HEK293 (cell line): ENCODE measurements at regions not wholly inside any gene's neighbourhood (a gene's known extent, or its start where the extent isn't known, plus 50 kb on each side); places are given as distances from the start of the nearest gene placed in this dataset.

Experiments used
- CTCF ChIA-PET: fragments of 350-600 bp; formaldehyde crosslinking; extraction: SDS; loops from one replicate; lab custom pipeline; 2021; ENCODE audit warnings: antibody characterized with exemption; lab: Yijun Ruan, JAX
- POLR2A ChIA-PET: fragments of 300-600 bp; formaldehyde crosslinking; extraction: SDS; loops from one replicate; lab custom pipeline; 2020; ENCODE audit warnings: antibody characterized with exemption, inconsistent platforms; lab: Yijun Ruan, JAX
- H3K27ac ChIP-seq: fragments of 200-500 bp; sonication (Bioruptor generic); 2 replicates; pipeline ENCODE4 v1.5.1; 2014; ENCODE audit warnings: low read depth, low read length, control low read depth, inconsistent platforms; ENCODE audit errors: extremely low read depth
- H3K36me3 ChIP-seq, 2 experiments: fragments of 200-500 bp in 1 of 2; sonication (Bioruptor generic) in 1 of 2; 1 replicate in 1 of 2; 2 replicates in 1 of 2; pipeline ENCODE4 v1.5.1; 2014 to 2017; ENCODE audit warnings: inconsistent platforms in 2 of 2, low read length in 2 of 2; ENCODE audit not compliant: control insufficient read depth in 2 of 2, insufficient read depth in 1 of 2
- H3K4me1 ChIP-seq: fragments of 200-500 bp; sonication (Bioruptor generic); 2 replicates; pipeline ENCODE4 v1.5.1; 2014; ENCODE audit warnings: mild to moderate bottlenecking, low read length, inconsistent platforms; ENCODE audit not compliant: control insufficient read depth, insufficient read depth
- H3K4me3 ChIP-seq: 2 replicates; pipeline ENCODE4 v1.5.1; 2011; ENCODE audit warnings: low read depth, mild to moderate bottlenecking, control low read depth, low read length, moderate library complexity
- H3K9me3 ChIP-seq: fragments of 200-500 bp; sonication (Bioruptor generic); 2 replicates; pipeline ENCODE4 v1.5.1; 2014; ENCODE audit warnings: low read depth, low read length, inconsistent platforms; ENCODE audit not compliant: control insufficient read depth, insufficient read depth
- BCL11A ChIP-seq: fragments of 450-650 bp; formaldehyde crosslinking; IDR thresholded peaks from 2 replicates; pipeline ENCODE4 v1.5.1; 2016; ENCODE audit warnings: low read depth, missing biosample characterization, missing genetic modification characterization
- HOXC10 ChIP-seq: sonication (generic); formaldehyde crosslinking; IDR thresholded peaks from 2 replicates; pipeline ENCODE4 v1.8.1; 2023; ENCODE audit warnings: mild to moderate bottlenecking, missing genetic modification reagents
- KLF1 ChIP-seq: fragments of 450-650 bp; formaldehyde crosslinking; IDR thresholded peaks from 2 replicates; pipeline ENCODE4 v1.5.1; 2016; ENCODE audit warnings: missing biosample characterization, missing genetic modification characterization
- KLF7 ChIP-seq: fragments of 450-650 bp; formaldehyde crosslinking; IDR thresholded peaks from 2 replicates; pipeline ENCODE4 v1.5.1; 2016; ENCODE audit warnings: missing biosample characterization, missing genetic modification characterization, borderline replicate concordance
- OSR2 ChIP-seq: fragments of 450-650 bp; formaldehyde crosslinking; IDR thresholded peaks from 2 replicates; pipeline ENCODE4 v1.5.1; 2016; ENCODE audit warnings: missing biosample characterization, missing genetic modification characterization
- PBX3 ChIP-seq: sonication (generic); formaldehyde crosslinking; IDR thresholded peaks from 2 replicates; pipeline ENCODE4 v1.8.1; 2022; ENCODE audit warnings: mild to moderate bottlenecking, moderate library complexity, missing genetic modification reagents
- SP2 ChIP-seq: fragments of 450-650 bp; formaldehyde crosslinking; IDR thresholded peaks from 2 replicates; pipeline ENCODE4 v1.5.1; 2016; ENCODE audit warnings: missing biosample characterization, missing genetic modification characterization
- SP3 ChIP-seq: fragments of 450-650 bp; formaldehyde crosslinking; IDR thresholded peaks from 2 replicates; pipeline ENCODE4 v1.5.1; 2016; ENCODE audit warnings: missing biosample characterization, missing genetic modification characterization
- SP7 ChIP-seq: fragments of 450-650 bp; formaldehyde crosslinking; IDR thresholded peaks from 2 replicates; pipeline ENCODE4 v1.5.1; 2016; ENCODE audit warnings: missing biosample characterization, missing genetic modification characterization
- TCF7L2 ChIP-seq: IDR thresholded peaks from 2 replicates; pipeline ENCODE4 v1.6.1; 2011; ENCODE audit warnings: low read depth, mild to moderate bottlenecking, inconsistent platforms, low read length, moderate library complexity, borderline replicate concordance
- ZEB2 ChIP-seq: fragments of 450-650 bp; formaldehyde crosslinking; IDR thresholded peaks from 2 replicates; pipeline ENCODE4 v1.5.1; 2016; ENCODE audit warnings: missing biosample characterization, missing genetic modification characterization
- ZIC2 ChIP-seq: fragments of 450-650 bp; formaldehyde crosslinking; IDR thresholded peaks from 2 replicates; pipeline ENCODE4 v1.5.1; 2016; ENCODE audit warnings: missing biosample characterization, missing genetic modification characterization
- ZNF112 ChIP-seq: fragments of 450-650 bp; formaldehyde crosslinking; IDR thresholded peaks from 2 replicates; pipeline ENCODE4 v1.5.0; 2017; ENCODE audit warnings: missing biosample characterization, missing genetic modification characterization
- ZNF132 ChIP-seq: fragments of 450-650 bp; formaldehyde crosslinking; IDR thresholded peaks from 2 replicates; pipeline ENCODE4 v1.5.1; 2017; ENCODE audit warnings: missing biosample characterization, missing genetic modification characterization, borderline replicate concordance
- ZNF133 ChIP-seq: fragments of 450-650 bp; formaldehyde crosslinking; IDR thresholded peaks from 2 replicates; pipeline ENCODE4 v1.5.1; 2016; ENCODE audit warnings: missing biosample characterization, missing genetic modification characterization
- ZNF140 ChIP-seq: fragments of 450-650 bp; formaldehyde crosslinking; IDR thresholded peaks from 2 replicates; pipeline ENCODE4 v1.5.1; 2016; ENCODE audit warnings: missing biosample characterization, missing genetic modification characterization
- ZNF19 ChIP-seq: fragments of 450-650 bp; formaldehyde crosslinking; IDR thresholded peaks from 2 replicates; pipeline ENCODE4; 2016; ENCODE audit warnings: missing biosample characterization, missing genetic modification characterization, low read depth
- ZNF26 ChIP-seq: fragments of 450-650 bp; formaldehyde crosslinking; IDR thresholded peaks from 2 replicates; pipeline ENCODE4 v1.5.1; 2016; ENCODE audit warnings: missing biosample characterization, missing genetic modification characterization
- ZNF274 ChIP-seq, 2 experiments: fragments of 200-500 bp in 1 of 2; fragments of 450-650 bp in 1 of 2; sonication (Bioruptor generic) in 1 of 2; formaldehyde crosslinking in 1 of 2; IDR thresholded peaks; 2 replicates each; pipeline versions ENCODE4 v1.5.1 to v1.6.1; 2014 to 2016; ENCODE audit warnings: borderline replicate concordance in 1 of 2, inconsistent platforms in 1 of 2, low read length in 1 of 2, missing biosample characterization in 1 of 2, missing genetic modification characterization in 1 of 2
- ZNF302 ChIP-seq: fragments of 450-650 bp; formaldehyde crosslinking; IDR thresholded peaks from 2 replicates; pipeline ENCODE4 v1.5.1; 2016; ENCODE audit warnings: missing biosample characterization, missing genetic modification characterization, low read depth
- ZNF335 ChIP-seq: fragments of 450-650 bp; formaldehyde crosslinking; conservative IDR thresholded peaks from 2 replicates; pipeline ENCODE4 v1.5.1; 2016; ENCODE audit warnings: missing biosample characterization, missing genetic modification characterization
- ZNF48 ChIP-seq: fragments of 450-650 bp; formaldehyde crosslinking; IDR thresholded peaks from 2 replicates; pipeline ENCODE4 v1.5.1; 2016; ENCODE audit warnings: missing biosample characterization, missing genetic modification characterization
- ZNF521 ChIP-seq: fragments of 450-650 bp; formaldehyde crosslinking; IDR thresholded peaks from 2 replicates; pipeline ENCODE4 v1.5.1; 2017; ENCODE audit warnings: missing biosample characterization, mild to moderate bottlenecking, missing genetic modification characterization
- ZNF548 ChIP-seq: fragments of 450-650 bp; formaldehyde crosslinking; IDR thresholded peaks from 2 replicates; pipeline ENCODE4 v1.5.1; 2016; ENCODE audit warnings: missing biosample characterization, missing genetic modification characterization
- ZNF558 ChIP-seq: fragments of 450-650 bp; formaldehyde crosslinking; IDR thresholded peaks from 2 replicates; pipeline ENCODE4 v1.5.1; 2016; ENCODE audit warnings: missing biosample characterization, missing genetic modification characterization
- ZNF561 ChIP-seq: fragments of 450-650 bp; IDR thresholded peaks from 2 replicates; pipeline ENCODE4 v1.5.1; 2018; ENCODE audit warnings: missing biosample characterization, missing genetic modification characterization, borderline replicate concordance
- ZNF580 ChIP-seq: fragments of 450-650 bp; formaldehyde crosslinking; IDR thresholded peaks from 2 replicates; pipeline ENCODE4 v1.5.1; 2016; ENCODE audit warnings: missing biosample characterization, missing genetic modification characterization
- ZNF626 ChIP-seq: fragments of 450-650 bp; sonication (Bioruptor Pico); formaldehyde crosslinking; IDR thresholded peaks from 2 replicates; pipeline ENCODE4 v1.5.1; 2018; ENCODE audit warnings: missing biosample characterization, missing genetic modification characterization, inconsistent platforms
- ZNF664 ChIP-seq: fragments of 450-650 bp; formaldehyde crosslinking; IDR thresholded peaks from 2 replicates; pipeline ENCODE4 v1.5.1; 2016; ENCODE audit warnings: missing biosample characterization, missing genetic modification characterization
- ZNF768 ChIP-seq: fragments of 450-650 bp; formaldehyde crosslinking; IDR thresholded peaks from 2 replicates; pipeline ENCODE4 v1.5.1; 2018; ENCODE audit warnings: missing biosample characterization, mild to moderate bottlenecking, missing genetic modification characterization
- ZNF792 ChIP-seq: fragments of 450-650 bp; formaldehyde crosslinking; IDR thresholded peaks from 2 replicates; pipeline ENCODE4 v1.5.1; 2016; ENCODE audit warnings: missing biosample characterization, missing genetic modification characterization
- ZSCAN16 ChIP-seq: fragments of 450-650 bp; formaldehyde crosslinking; IDR thresholded peaks from 2 replicates; pipeline ENCODE4 v1.5.1; 2016; ENCODE audit warnings: missing biosample characterization, missing genetic modification characterization
- TF ChIP-seq, protein P1 (sequence below): fragments of 450-650 bp; formaldehyde crosslinking; IDR thresholded peaks from 2 replicates; pipeline ENCODE4 v1.5.1; 2016; ENCODE audit warnings: missing biosample characterization, missing genetic modification characterization

- TF ChIP-seq ZNF19 (no peak), ZNF664 (tag by site-specific recombination) (no peak), HOXC10 (CRISPR knock-in tag) (no peak), SP2 (tag by site-specific recombination) (no peak), ZNF274 (IDR thresholded peaks at IDR 0.05; ENCODE audit: low read length) (no peak), ZNF274 (tag by site-specific recombination; IDR thresholded peaks at IDR 0.05; ENCODE audit: borderline replicate concordance) (no peak), ZNF302 (tag by site-specific recombination) (no peak), ZNF133 (tag by site-specific recombination) (no peak), ZNF26 (tag by site-specific recombination) (no peak), SP7 (tag by site-specific recombination) (no peak), ZNF626 (no peak), ZNF140 (no peak), SP3 (tag by site-specific recombination) (no peak), ZSCAN16 (no peak), BCL11A (tag by site-specific recombination) (no peak), ZNF48 (tag by site-specific recombination) (no peak)
- POLR2A ChIA-PET, result no interaction called here
- no peak overlapping the region for H3K27ac ChIP-seq
- H3K4me1 ChIP-seq, result no peaks in the 10 kb centered on the region
- H3K36me3 ChIP-seq, result no peaks in the 10 kb centered on the region
- H3K4me3 ChIP-seq, result no peak overlapping the region
- CTCF ChIA-PET, result no interaction called here
- H3K9me3 ChIP-seq, result no peaks in the 10 kb centered on the region
Observed at GRCh38 chr4:1472148-1472797, 66.0 kb upstream of the NKX1-1 start.

- no peak overlapping the region for H3K4me3 ChIP-seq
- H3K27ac ChIP-seq, result no peak overlapping the region
- no peaks in the 10 kb centered on the region for H3K36me3 ChIP-seq
- H3K4me1 ChIP-seq, result no peaks in the 10 kb centered on the region
- CTCF ChIA-PET, result no interaction called here
- POLR2A ChIA-PET, result no interaction called here
- no peaks in the 10 kb centered on the region for H3K9me3 ChIP-seq
- TF ChIP-seq KLF1 (0 out of 2 replicates have a peak, but pooled peaks have one; percentile 16), ZNF521 (tag by site-specific recombination) (no peak), ZNF48 (tag by site-specific recombination) (no peak), BCL11A (tag by site-specific recombination) (no peak), ZNF792 (tag by site-specific recombination) (no peak), ZNF132 (tag by site-specific recombination) (no peak), ZNF768 (tag by site-specific recombination) (no peak), ZNF561 (tag by site-specific recombination) (no peak), ZNF548 (tag by site-specific recombination) (no peak), ZEB2 (tag by site-specific recombination) (no peak), ZNF112 (no peak), KLF7 (tag by site-specific recombination) (no peak), ZNF558 (no peak), OSR2 (tag by site-specific recombination) (no peak), ZNF335 (peak; percentile 39), ZNF580 (tag by site-specific recombination) (no peak), ZIC2 (tag by site-specific recombination) (peak; percentile 73), ZNF133 (tag by site-specific recombination) (no peak), TCF7L2 (peak; percentile 64), PBX3 (CRISPR knock-in tag) (no peak)
- TF ChIP-seq, protein P1, sequence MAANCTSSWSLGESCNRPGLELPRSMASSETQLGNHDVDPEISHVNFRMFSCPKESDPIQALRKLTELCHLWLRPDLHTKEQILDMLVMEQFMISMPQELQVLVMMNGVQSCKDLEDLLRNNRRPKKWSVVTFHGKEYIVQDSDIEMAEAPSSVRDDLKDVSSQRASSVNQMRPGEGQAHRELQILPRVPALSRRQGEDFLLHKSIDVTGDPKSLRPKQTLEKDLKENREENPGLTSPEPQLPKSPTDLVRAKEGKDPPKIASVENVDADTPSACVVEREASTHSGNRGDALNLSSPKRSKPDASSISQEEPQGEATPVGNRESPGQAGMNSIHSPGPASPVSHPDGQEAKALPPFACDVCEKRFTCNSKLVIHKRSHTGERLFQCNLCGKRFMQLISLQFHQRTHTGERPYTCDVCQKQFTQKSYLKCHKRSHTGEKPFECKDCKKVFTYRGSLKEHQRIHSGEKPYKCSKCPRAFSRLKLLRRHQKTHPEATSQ (tag by site-specific recombination), result no peak
Observed at GRCh38 chr4:1471443-1472147, 65.4 kb upstream of the NKX1-1 start.
